HepG2 (cell line): ENCODE measurements at regions not wholly inside any gene's neighbourhood (a gene's known extent, or its start where the extent isn't known, plus 50 kb on each side); places are given as distances from the start of the nearest gene placed in this dataset.

Experiments used
- MNT ChIP-seq: fragments of 450-650 bp; IDR thresholded peaks from 2 replicates; pipeline ENCODE4 v1.6.1; 2016
- POLR2A ChIP-seq, 2 experiments: IDR thresholded peaks; 2 replicates each; pipeline ENCODE4 v1.6.1; 2011; ENCODE audit warnings: low read depth in 2 of 2, low read length in 2 of 2, mild to moderate bottlenecking in 1 of 2, moderate library complexity in 1 of 2; ENCODE audit not compliant: insufficient read depth in 1 of 2
- REST ChIP-seq, 2 experiments: IDR thresholded peaks; 2 replicates each; pipeline ENCODE4 v1.6.1; 2011 to 2012; ENCODE audit warnings: low read length in 2 of 2, borderline replicate concordance in 1 of 2, low read depth in 1 of 2, mild to moderate bottlenecking in 1 of 2, moderate library complexity in 1 of 2
- ZFP36 ChIP-seq: fragments of 150-350 bp; IDR thresholded peaks from 2 replicates; pipeline ENCODE4 v1.6.1; 2018; ENCODE audit warnings: borderline replicate concordance, low read length, low read depth; ENCODE audit not compliant: partially characterized antibody
- ZNF660 ChIP-seq: sonication (generic); formaldehyde crosslinking; IDR thresholded peaks from 2 replicates; pipeline ENCODE4 v1.5.1; 2020; ENCODE audit warnings: mild to moderate bottlenecking, low read depth, missing genetic modification reagents, borderline replicate concordance
- ZNF776 ChIP-seq: sonication (generic); formaldehyde crosslinking; IDR thresholded peaks from 2 replicates; pipeline ENCODE4 v1.4.0; 2020; ENCODE audit warnings: mild to moderate bottlenecking, missing genetic modification reagents
- ZSCAN21 ChIP-seq: sonication (generic); formaldehyde crosslinking; IDR thresholded peaks from 2 replicates; pipeline ENCODE4 v1.8.0; 2022; ENCODE audit warnings: mild to moderate bottlenecking, missing genetic modification reagents, moderate library complexity, borderline replicate concordance

GRCh38 chr21:37986751-37987399, 70.6 kb upstream of the KCNJ6 start:
- TF ChIP-seq ZNF660 (CRISPR knock-in tag) = no peak
- no peak for TF ChIP-seq REST (IDR thresholded peaks at IDR 0.05; ENCODE audit: borderline replicate concordance in 1 of 2, low read depth in 1 of 2, low read length in 2 of 2)
- TF ChIP-seq ZFP36 = no peak
- no peak for TF ChIP-seq ZNF776 (CRISPR knock-in tag)
- TF ChIP-seq POLR2A (IDR thresholded peaks at IDR 0.05; ENCODE audit: insufficient read depth in 1 of 2, low read depth in 2 of 2, low read length in 2 of 2) = no peak
- TF ChIP-seq ZSCAN21 (CRISPR knock-in tag) = no peak
- TF ChIP-seq MNT = no peak
